ENCODE measurements at regions not wholly inside any gene's neighbourhood (a gene's known extent, or its start where the extent isn't known, plus 50 kb on each side); places are given as distances from the start of the nearest gene placed in this dataset.
"Not testable (repeated sequence)": the region's sequence is repeated elsewhere in the genome, so short reads cannot be mapped to it uniquely, and the experiment has no call there.

GRCh38 chr13:78977311-78977710 is 318.4 kb upstream of the OBI1 start:
- no peak for DNase-seq

GRCh38 chr13:78976696-78977095 is 317.7 kb upstream of the OBI1 start:
- DNase-seq: no peak

GRCh38 chr13:78972561-78972960 is 313.6 kb upstream of the OBI1 start:
- no peak for DNase-seq

GRCh38 chr13:78971355-78972025 is 312.5 kb upstream of the OBI1 start:
- DNase-seq: no peak

- no peak for DNase-seq
Measured at GRCh38 chr13:78960881-78961280, 301.9 kb upstream of the OBI1 start.

- no peak for DNase-seq
Measured at GRCh38 chr13:78958006-78958405, 299.1 kb upstream of the OBI1 start.

GRCh38 chr13:78940455-78941130 is 281.6 kb upstream of the OBI1 start:
- no peak for DNase-seq

- DNase-seq: no peak
Measured at GRCh38 chr13:78934336-78934735, 275.4 kb upstream of the OBI1 start.

- DNase-seq: no peak
Measured at GRCh38 chr13:78915015-78915414, 256.1 kb upstream of the OBI1 start.

- DNase-seq: no peak
Measured at GRCh38 chr13:78913656-78914055, 254.7 kb upstream of the OBI1 start.

GRCh38 chr13:78910147-78910546 is 251.2 kb upstream of the OBI1 start:
- no peak for DNase-seq

GRCh38 chr13:78909276-78909675 is 250.3 kb upstream of the OBI1 start:
- no peak for DNase-seq

- no peak for DNase-seq
Measured at GRCh38 chr13:78907006-78907405, 248.1 kb upstream of the OBI1 start.

GRCh38 chr13:78897200-78897599 is 238.2 kb upstream of the OBI1 start:
- no peak for DNase-seq

GRCh38 chr13:78884571-78884970 is 225.6 kb upstream of the OBI1 start:
- no peak for DNase-seq

- DNase-seq: no peak
Measured at GRCh38 chr13:78881751-78882150, 222.8 kb upstream of the OBI1 start.

- no peak for DNase-seq
Measured at GRCh38 chr13:78881054-78881453, 222.1 kb upstream of the OBI1 start.

- no peak for DNase-seq
Measured at GRCh38 chr13:78876915-78877549, 218.1 kb upstream of the OBI1 start.

GRCh38 chr13:78875792-78876580 is 217.0 kb upstream of the OBI1 start:
- DNase-seq: no peak

- DNase-seq: no peak
Measured at GRCh38 chr13:78868991-78869390, 210.0 kb upstream of the OBI1 start.

- no peak for DNase-seq
Measured at GRCh38 chr13:78867655-78868054, 208.7 kb upstream of the OBI1 start.

- not testable (repeated sequence) for DNase-seq
Measured at GRCh38 chr13:78866076-78866475, 207.1 kb upstream of the OBI1 start.

- no peak for DNase-seq
Measured at GRCh38 chr13:78862446-78862845, 203.5 kb upstream of the OBI1 start.

- DNase-seq: no peak
Measured at GRCh38 chr13:78852709-78853108, 193.8 kb upstream of the OBI1 start.
